ENCODE measurements at regions not wholly inside any gene's neighbourhood (a gene's known extent, or its start where the extent isn't known, plus 50 kb on each side); places are given as distances from the start of the nearest gene placed in this dataset.

GRCh38 chr3:159185443-159186050, 383.7 kb downstream of the MFSD1 start:
- TF ChIP-seq, protein P1, sequence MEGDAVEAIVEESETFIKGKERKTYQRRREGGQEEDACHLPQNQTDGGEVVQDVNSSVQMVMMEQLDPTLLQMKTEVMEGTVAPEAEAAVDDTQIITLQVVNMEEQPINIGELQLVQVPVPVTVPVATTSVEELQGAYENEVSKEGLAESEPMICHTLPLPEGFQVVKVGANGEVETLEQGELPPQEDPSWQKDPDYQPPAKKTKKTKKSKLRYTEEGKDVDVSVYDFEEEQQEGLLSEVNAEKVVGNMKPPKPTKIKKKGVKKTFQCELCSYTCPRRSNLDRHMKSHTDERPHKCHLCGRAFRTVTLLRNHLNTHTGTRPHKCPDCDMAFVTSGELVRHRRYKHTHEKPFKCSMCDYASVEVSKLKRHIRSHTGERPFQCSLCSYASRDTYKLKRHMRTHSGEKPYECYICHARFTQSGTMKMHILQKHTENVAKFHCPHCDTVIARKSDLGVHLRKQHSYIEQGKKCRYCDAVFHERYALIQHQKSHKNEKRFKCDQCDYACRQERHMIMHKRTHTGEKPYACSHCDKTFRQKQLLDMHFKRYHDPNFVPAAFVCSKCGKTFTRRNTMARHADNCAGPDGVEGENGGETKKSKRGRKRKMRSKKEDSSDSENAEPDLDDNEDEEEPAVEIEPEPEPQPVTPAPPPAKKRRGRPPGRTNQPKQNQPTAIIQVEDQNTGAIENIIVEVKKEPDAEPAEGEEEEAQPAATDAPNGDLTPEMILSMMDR (IDR thresholded peaks at IDR 0.05; ENCODE audit: low read length), result no peak
- no peak for TF ChIP-seq EZH2 (optimal IDR thresholded peaks at IDR 0.05; ENCODE audit: low read depth, low read length)

All from MM.1S (cell line).